ENCODE measurements at regions not wholly inside any gene's neighbourhood (a gene's known extent, or its start where the extent isn't known, plus 50 kb on each side); places are given as distances from the start of the nearest gene placed in this dataset.

GRCh38 chr5:124377386-124377785 is 369.1 kb downstream of the ZNF608 start:
- no peak for TF ChIP-seq POLR2A (IDR thresholded peaks at IDR 0.05)
- TF ChIP-seq CTCF (IDR thresholded peaks at IDR 0.05), result no peak

Data from uterus (tissue), 2 donors.